ENCODE measurements at regions not wholly inside any gene's neighbourhood (a gene's known extent, or its start where the extent isn't known, plus 50 kb on each side); places are given as distances from the start of the nearest gene placed in this dataset.

GRCh38 chr1:215003686-215004085 is 78.9 kb upstream of the KCNK2 start:
- TF ChIP-seq, protein P1, sequence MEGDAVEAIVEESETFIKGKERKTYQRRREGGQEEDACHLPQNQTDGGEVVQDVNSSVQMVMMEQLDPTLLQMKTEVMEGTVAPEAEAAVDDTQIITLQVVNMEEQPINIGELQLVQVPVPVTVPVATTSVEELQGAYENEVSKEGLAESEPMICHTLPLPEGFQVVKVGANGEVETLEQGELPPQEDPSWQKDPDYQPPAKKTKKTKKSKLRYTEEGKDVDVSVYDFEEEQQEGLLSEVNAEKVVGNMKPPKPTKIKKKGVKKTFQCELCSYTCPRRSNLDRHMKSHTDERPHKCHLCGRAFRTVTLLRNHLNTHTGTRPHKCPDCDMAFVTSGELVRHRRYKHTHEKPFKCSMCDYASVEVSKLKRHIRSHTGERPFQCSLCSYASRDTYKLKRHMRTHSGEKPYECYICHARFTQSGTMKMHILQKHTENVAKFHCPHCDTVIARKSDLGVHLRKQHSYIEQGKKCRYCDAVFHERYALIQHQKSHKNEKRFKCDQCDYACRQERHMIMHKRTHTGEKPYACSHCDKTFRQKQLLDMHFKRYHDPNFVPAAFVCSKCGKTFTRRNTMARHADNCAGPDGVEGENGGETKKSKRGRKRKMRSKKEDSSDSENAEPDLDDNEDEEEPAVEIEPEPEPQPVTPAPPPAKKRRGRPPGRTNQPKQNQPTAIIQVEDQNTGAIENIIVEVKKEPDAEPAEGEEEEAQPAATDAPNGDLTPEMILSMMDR (IDR thresholded peaks at IDR 0.05): no peak
- TF ChIP-seq POLR2A (IDR thresholded peaks at IDR 0.05): no peak
- Histone ChIP-seq H3K9me3 (no peaks in the 10 kb centered on the region), H3K4me3 (no peak overlapping the region), H3K36me3 (replicated peaks in 1 of 2; ENCODE audit: insufficient read depth in 1 of 2, low read depth in 2 of 2) (no peaks in the 10 kb centered on the region), H3K27me3 (no peaks in the 10 kb centered on the region), H3K27ac (no peak overlapping the region), H3K4me1 (no peaks in the 10 kb centered on the region)
- ATAC-seq (no peak), DNase-seq (no peak)
- 22 to 31% methylated on average over 2 of the region's 2 CpGs for WGBS, 2 donors
- intact Hi-C loops (cut with DNase I): no loop called here

- no peak overlapping the region for H3K27ac ChIP-seq
Measured at GRCh38 chr1:215004121-215004827, 78.3 kb upstream of the KCNK2 start.

GRCh38 chr1:215005078-215005477 is 77.5 kb upstream of the KCNK2 start:
- intact Hi-C loops (cut with DNase I): no loop called here
- Histone ChIP-seq H3K27ac (no peak overlapping the region), H3K4me1 (no peaks in the 10 kb centered on the region), H3K36me3 (replicated peaks in 1 of 2; ENCODE audit: insufficient read depth in 1 of 2, low read depth in 2 of 2) (no peaks in the 10 kb centered on the region), H3K27me3 (no peaks in the 10 kb centered on the region), H3K4me3 (no peak overlapping the region), H3K9me3 (no peaks in the 10 kb centered on the region)
- 17 to 23% methylated on average over 5 of the region's 5 CpGs for WGBS, 2 donors
- ATAC-seq: no peak
- no peak for TF ChIP-seq POLR2A (IDR thresholded peaks at IDR 0.05)
- TF ChIP-seq, protein P1 (IDR thresholded peaks at IDR 0.05): no peak
- no peak for DNase-seq

More at GRCh38 chr1:215004121-215004827, 78.3 kb upstream of the KCNK2 start:
- H3K4me1 ChIP-seq: no peaks in the 10 kb centered on the region
- ATAC-seq (no peak), DNase-seq (no peak)
- intact Hi-C loops (cut with DNase I): no loop called here
- no peaks in the 10 kb centered on the region for H3K27me3 ChIP-seq
- no peak for TF ChIP-seq POLR2A (IDR thresholded peaks at IDR 0.05)
- TF ChIP-seq, protein P1 (IDR thresholded peaks at IDR 0.05): no peak
- H3K9me3 ChIP-seq: no peaks in the 10 kb centered on the region
- 90 to 96% methylated on average over 2 of the region's 2 CpGs for WGBS, 2 donors
- no peaks in the 10 kb centered on the region for H3K36me3 ChIP-seq (replicated peaks in 1 of 2; ENCODE audit: insufficient read depth in 1 of 2, low read depth in 2 of 2)
- no peak overlapping the region for H3K4me3 ChIP-seq

DNA sequence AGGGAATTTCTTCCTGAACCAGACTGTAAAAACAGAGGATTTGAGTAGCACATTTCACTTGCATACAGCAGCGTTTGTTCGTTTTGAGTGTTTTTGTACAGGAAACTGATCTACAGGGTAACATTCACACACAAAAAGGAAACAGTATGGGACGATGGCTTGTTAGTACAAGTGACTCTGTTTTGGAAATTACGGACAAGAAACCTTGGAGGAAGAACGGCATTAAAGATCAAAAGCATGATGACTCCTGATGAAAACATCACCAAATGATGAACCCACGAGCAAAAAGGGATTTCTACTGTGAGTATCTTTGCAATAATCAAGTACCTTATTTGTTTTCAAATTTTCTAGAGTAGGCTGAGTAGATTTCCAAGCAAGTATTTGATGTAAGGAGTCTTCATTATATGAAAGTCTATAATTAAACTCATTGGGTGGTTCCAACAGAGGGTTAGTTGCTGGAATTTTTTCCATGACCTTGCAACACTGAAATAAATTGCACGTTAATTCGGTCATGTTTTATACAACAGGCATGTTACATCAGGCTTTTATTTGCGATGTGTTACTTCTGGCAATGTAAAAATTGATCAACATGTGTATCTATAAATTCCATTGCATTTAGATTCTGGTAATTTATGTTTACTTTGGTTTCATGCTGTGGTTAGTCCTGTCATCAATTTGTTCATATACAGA is 76.7 kb upstream of the KCNK2 start:
- 50 to 57% methylated on average over 9 of the region's 9 CpGs for WGBS, 2 donors
- Histone ChIP-seq H3K36me3 (replicated peaks in 1 of 2; ENCODE audit: insufficient read depth in 1 of 2, low read depth in 2 of 2) (no peaks in the 10 kb centered on the region), H3K27me3 (no peaks in the 10 kb centered on the region), H3K4me3 (no peak overlapping the region), H3K9me3 (no peaks in the 10 kb centered on the region), H3K4me1 (no peaks in the 10 kb centered on the region), H3K27ac (no peak overlapping the region)
- ATAC-seq: no peak
- DNase-seq: no peak
- no peak for TF ChIP-seq POLR2A (IDR thresholded peaks at IDR 0.05)
- TF ChIP-seq, protein P1 (IDR thresholded peaks at IDR 0.05): no peak
- intact Hi-C loops (cut with DNase I): no loop called here
